ENCODE measurements at regions not wholly inside any gene's neighbourhood (a gene's known extent, or its start where the extent isn't known, plus 50 kb on each side); places are given as distances from the start of the nearest gene placed in this dataset.

- no peak for DNase-seq
Observed at GRCh38 chr1:221109930-221110329, 230.7 kb downstream of the HLX start.

- DNase-seq, result no peak
Observed at GRCh38 chr1:221117133-221117532, 237.9 kb downstream of the HLX start.

DNA sequence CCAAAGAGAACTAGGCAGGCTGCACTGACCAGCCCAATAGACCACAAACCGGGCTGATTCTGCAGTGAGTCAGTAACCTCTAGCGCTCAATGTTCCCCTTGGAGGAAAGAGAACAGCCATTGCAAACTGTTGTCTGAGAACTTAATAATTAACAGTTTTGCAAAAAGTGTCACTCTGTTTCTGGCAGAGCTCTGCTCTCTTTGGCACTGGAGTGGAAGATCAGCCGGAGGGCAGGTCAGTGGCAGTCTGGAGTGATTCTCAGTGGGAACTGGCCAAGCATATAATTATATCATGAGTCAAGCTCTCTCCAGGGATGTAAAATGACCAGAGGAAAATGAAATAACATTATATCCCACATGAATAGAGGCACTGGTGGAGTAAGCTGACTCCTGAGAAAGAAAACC lies 238.3 kb downstream of the HLX start:
- no peak for DNase-seq

DNA sequence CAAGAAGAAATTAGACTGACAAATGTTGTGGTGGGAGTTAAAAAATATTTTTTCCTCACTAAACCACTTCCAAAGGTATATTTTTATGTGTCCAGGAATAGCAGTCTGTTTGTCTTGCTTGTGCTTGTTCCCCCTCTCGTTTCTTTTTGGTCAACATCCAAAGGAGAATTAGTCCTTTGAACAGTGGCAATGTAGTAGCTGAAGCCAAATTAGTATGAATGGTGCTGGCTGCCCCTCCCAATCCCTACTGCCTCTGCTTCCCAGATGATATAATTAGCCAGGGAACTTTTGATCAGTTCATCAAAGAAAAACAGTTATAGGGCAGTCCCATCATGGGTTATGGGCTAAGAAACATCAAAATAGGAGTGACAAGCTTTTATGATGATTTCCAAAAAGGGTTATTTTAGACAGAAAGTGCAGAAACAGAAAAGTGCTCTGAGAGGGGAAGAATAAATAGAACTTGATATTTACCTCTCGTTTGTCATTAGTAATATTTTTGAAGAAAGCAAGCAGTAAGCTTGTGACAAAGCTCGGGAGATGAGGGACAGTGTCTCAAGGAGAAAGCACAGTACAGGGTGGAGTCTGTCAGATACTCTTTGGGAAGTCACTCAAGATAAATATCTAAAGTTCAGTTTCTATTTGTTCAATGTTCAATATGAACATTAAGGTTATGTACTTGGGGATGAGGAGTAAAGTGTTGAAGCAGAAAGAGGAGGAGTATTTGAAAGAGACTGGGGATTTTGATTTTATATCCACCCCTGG lies 239.1 kb downstream of the HLX start:
- DNase-seq, result no peak

DNA sequence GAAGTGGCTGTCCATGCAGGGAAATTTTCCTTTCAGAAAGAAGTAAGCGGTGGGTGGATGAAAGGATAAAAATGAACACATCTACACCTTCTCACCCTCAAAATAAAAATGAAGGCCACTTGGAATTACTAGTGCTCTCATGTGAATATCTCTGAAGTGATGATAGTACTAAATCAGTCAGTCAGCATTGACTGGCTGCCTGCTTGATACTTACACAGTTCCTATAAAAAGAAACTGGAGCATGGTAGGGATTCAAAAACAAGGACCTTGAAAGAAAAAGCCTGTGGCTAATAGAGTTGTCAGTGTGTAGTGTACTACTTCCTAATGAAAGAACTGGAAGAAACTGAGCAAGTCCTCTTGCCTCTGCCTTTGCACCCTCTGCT lies 239.7 kb downstream of the HLX start:
- DNase-seq, result no peak

DNA sequence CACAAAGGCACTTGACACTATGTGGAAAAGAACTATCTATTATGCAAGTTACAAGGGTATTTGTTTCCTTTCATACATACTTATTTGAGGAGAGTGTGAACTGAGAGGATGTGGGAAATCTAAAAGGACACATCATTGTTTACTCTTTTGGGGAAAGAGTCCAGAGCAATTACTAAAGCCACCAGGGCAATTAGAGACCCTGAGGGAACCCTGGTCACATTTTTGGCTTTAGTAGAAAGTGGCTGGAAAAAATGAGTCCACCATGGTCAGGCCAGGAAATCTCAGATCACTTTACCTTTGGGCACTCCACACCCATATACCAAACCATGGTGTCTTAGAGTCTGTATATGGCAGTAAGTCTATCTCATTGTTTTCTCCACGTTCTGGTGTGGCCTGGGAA lies 243.3 kb downstream of the HLX start:
- DNase-seq, result no peak

- no peak for DNase-seq
Observed at GRCh38 chr1:221125976-221126375, 246.7 kb downstream of the HLX start.

GRCh38 chr1:221137666-221138065 lies 258.4 kb downstream of the HLX start:
- no peak for DNase-seq

DNA sequence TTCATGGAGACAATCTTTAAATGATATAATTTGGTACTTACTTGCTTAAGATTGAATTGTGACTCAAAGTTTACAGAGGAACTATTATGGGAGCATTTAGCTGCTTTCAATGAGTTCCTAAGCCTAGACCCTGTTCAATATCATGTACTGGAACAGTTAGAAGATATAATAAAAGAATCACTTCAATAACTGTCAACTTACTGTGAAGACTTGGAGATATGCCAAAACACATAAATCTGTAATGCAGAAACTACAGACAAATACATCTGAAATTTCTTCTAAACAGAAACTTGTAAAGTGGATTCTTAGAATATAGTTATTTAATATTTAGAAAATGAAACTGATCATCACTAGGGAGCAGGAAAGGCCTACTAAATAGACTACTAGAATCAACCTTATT lies 259.3 kb downstream of the HLX start:
- DNase-seq, result no peak

- no peak for DNase-seq
Observed at GRCh38 chr1:221139991-221140390, 260.7 kb downstream of the HLX start.

DNA sequence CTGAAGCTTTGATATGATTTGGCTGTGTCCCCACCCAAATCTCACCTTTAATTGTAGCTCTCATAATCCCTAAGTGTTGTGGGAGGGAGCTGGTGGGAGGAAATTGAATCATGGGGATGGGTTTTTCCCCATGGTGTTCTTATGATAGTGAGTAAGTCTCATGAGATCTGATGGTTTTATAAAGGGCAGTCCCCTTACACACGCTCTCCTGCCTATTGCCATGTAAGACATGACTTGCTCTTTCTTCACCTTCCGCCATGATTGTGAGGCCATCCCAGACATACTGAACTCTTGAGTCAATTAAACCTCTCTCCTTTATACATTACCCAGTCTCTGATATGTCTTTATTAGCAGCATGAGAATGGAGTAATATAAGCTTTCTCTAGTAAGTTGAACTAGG lies 261.9 kb downstream of the HLX start:
- DNase-seq, result no peak

DNA sequence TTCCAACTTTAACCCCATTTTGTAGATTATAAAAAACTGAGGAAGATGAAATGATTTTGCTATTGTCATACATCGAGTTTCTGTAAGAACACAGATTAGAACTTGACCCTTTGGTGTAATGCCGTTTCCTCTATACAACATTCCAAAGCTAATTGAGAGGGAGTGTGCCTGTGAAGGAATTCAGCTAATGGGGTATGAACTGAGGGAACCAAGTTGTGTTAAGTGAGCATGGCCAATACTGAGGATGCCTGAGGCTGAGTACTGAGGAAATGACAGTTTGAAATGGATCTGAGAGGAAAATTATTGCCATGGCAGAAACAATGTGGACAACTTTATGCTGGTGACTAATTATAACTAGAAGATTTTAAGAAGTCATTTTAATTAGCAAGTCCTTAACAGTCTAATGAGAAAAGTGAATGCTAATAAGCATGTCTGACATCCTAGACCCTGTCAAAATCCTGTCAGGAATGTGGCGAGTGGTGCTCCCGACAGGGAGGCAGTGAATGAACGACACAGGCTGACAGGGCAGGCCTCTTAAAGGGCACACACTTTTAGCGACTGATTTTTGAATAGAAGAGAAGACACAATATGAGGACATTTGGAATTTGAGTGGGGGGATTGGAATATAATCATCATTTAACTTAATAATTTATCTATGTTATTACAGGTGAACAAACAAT lies 262.5 kb downstream of the HLX start:
- DNase-seq, result no peak

DNA sequence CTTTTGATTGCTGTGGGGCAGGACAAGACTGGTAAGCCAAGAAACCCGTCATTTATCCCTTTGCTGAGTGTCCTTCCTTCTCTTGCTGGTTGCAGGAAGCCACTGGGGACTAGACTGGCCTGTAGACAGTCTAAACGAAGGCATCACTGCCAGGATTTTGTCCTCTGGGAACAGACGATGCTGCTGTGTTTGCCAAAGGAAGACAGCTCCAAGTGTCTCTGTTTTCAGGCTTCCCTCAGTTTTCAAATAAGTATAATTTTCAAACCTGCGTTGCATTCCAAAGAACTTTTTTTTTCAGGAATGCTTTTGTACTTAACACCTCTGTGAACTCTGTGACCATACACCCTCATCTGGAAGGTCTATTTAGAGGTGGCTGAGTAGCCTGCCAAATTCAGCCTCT lies 269.4 kb downstream of the HLX start:
- DNase-seq, result no peak

- no peak for DNase-seq
Observed at GRCh38 chr1:221149111-221149510, 269.9 kb downstream of the HLX start.

DNA sequence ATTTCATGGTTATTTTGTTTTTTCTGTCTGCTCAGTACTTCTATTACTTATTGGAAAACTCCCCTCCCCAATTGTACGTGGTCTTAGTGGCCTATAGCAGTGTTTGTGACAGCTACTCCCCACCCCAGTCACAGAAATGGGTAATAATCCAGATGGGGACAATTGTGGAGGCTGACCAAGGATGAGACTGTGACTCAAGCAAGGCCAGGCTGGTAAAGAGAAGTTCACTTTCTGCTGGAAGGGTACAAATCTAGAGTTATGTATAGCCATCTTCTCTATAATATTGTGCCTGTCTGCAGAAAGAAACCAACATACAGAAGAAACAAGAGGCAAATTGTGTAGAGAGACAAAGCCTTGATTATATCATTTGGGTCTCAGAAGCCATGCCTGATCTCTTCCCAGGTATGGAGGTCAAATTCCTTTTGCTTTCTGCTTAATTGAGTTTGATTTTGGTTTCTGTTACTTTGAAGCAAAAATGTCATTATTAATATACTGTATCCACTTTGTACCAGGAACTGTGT lies 270.4 kb downstream of the HLX start:
- DNase-seq, result no peak

DNA sequence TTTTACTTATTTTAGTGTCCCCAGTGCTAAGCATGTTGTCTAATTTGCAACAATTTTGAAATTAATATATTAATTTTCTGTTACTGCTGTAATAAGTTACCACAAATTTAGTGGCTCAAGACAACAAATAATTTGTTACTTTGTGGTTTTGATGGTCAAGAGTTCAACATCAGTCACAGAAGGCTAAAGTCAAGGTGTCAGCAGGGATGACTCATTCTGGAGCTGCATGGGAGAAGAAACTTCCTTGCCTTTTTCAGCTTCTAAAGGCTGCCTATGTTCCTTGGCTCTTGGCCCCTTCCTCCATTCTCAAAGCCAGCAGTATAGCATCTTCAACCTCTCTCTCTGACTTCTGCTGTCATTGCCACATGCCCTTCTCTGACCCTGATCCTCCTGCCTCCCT lies 271.8 kb downstream of the HLX start:
- DNase-seq, result no peak

DNA sequence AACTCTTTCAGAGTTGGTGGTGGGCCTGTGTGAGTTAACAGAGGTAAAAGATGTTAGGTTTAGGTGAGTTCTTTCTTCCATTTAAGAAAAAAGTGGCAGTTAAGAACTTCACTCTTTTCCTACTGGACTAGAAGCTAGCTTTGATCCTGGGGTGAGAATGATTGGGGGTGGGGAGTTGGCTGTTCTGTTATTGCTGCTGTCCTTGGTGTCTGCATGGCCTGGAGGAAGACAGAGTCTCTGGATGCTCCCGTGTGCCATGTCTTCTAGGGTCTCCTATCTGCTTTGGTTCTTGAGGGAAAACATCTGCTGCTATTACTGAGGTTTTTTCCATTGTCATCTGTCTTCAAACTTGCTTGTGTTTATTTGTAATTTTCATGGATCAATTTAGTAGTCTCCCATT lies 275.7 kb downstream of the HLX start:
- DNase-seq, result no peak

DNA sequence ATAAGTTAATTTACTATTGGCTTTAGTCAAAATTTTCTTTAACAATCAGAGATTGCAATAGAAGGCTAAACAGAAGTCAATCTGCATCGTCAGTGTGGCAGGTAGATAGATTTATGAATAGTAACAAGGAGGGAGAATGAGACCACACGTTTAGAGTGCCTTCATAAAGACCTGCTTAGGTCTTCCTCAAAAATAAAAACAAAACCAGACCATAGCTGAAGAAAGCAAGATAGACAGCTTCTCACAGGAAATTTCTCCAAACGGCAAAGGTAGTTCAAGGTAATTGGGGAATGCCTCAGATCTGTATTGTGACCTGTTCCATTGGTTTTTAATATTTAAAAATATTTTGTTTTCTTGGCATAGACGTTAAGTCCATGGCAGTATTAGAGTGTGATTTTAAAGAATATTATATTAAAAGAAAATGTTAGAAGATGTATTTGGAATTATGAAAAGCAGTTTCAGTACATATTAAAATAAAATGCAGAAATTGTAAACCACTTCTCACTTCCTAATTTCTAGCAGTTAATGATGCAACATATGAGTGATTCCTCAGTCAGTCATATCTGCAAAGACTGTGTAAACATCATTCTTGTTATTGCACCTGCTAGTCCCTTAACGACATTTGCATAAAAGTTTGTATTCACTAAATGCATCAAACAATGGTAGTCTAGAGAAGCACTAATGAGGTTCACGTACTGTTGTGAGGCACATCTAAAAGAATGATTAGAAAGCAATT lies 278.0 kb downstream of the HLX start:
- no peak for DNase-seq

DNA sequence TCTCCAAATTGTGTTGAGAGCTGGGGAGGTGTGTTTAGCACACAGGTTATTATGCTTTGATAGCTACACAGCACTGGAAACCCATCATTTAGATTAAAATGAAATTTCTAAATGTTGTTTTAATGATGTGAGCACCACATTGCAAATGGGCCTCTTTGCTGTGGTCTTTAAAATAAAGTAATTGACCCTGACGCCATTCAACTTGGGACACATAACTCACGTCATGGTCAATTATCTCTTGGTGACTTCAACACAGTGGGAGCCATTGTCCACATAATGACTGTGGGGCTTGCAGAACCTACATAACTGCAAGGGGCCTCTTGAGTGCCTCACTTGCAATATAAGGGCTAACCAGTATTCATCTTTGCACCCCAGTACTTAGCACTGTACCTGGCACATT lies 280.4 kb downstream of the HLX start:
- DNase-seq, result peak; percentile 10

GRCh38 chr1:221161571-221162041 lies 282.4 kb downstream of the HLX start:
- no peak for DNase-seq

DNA sequence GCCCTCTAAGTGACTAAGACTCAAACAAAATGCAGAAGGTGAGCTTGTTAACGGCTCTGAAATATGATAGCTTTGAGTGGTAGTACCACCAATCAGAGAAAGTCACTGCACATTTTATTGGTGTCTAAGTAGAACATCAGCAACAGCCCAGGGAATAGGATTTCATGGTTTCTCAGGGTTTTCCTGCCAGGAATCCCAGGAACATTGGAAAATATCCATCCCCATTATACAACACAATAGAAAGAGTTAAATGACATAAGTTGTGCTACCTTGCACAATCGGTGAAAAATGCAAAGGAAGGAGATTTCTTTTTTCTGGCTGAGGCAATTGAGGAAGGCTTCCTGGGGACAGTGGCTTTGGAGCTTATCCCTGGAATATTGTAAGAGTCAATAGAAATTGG lies 283.1 kb downstream of the HLX start:
- DNase-seq, result no peak

- no peak for DNase-seq
Observed at GRCh38 chr1:221162939-221163338, 283.7 kb downstream of the HLX start.

GRCh38 chr1:221164029-221164428 lies 284.8 kb downstream of the HLX start:
- no peak for DNase-seq
